Nephron (organoid): ENCODE measurements at regions not wholly inside any gene's neighbourhood (a gene's known extent, or its start where the extent isn't known, plus 50 kb on each side); places are given as distances from the start of the nearest gene placed in this dataset.
"Not testable (repeated sequence)": the region's sequence is repeated elsewhere in the genome, so short reads cannot be mapped to it uniquely, and the experiment has no call there.

ENCODE experiments used
- H3K27ac Mint-ChIP-seq, 3 experiments: 2 replicates each; pipeline ENCODE4 v1.8.0; 2020; ENCODE audit warnings: mixed read lengths in 3 of 3, mild to moderate bottlenecking in 2 of 3, moderate library complexity in 1 of 3
- H3K27me3 Mint-ChIP-seq: 2 replicates; pipeline ENCODE4 v1.8.0; 2021; ENCODE audit warnings: low read depth, mild to moderate bottlenecking, moderate library complexity, mixed read lengths
- H3K36me3 Mint-ChIP-seq: 2 replicates; pipeline ENCODE4 v1.8.0; 2020; ENCODE audit warnings: low read depth, mixed read lengths
- H3K4me1 Mint-ChIP-seq: 2 replicates; pipeline ENCODE4 v1.8.0; 2020; ENCODE audit warnings: mixed read lengths
- H3K4me3 Mint-ChIP-seq, 3 experiments: 2 replicates each; pipeline ENCODE4 v1.8.0; 2020; ENCODE audit warnings: mild to moderate bottlenecking in 3 of 3, mixed read lengths in 3 of 3, moderate library complexity in 2 of 3
- H3K9me3 Mint-ChIP-seq: 2 replicates; pipeline ENCODE4 v1.8.0; 2020; ENCODE audit warnings: mixed read lengths
- TF ChIP-seq, protein P1 (sequence below), 3 experiments: fragments of 200-600 bp; sonication (generic); IDR thresholded peaks; one replicate each; pipeline ENCODE4 v1.5.0; 2021; ENCODE audit warnings: antibody characterized with exemption in 3 of 3; ENCODE audit not compliant: unreplicated experiment in 3 of 3

DNA sequence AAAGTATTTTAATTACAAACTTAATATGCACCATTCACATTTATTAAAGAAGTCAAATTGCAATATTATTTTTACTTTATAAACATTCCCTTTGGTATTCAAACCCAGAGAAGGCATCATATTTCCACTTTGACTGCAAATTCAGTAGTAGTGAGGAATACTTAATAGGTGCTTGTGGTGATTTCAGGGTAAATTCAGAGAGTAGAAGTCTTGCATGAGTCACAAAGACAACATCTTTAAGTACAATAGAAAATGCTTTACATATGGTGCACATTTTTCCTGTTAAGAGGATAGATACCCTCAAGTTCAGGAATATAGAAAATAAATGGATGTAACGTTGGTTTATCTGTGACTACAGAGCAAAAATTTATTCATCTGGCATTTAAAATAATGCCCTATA lies 390.2 kb downstream of the TENT5A start:
- H3K36me3 Mint-ChIP-seq, result no peaks in the 10 kb centered on the region
- no peak overlapping the region for H3K27ac Mint-ChIP-seq
- no peaks in the 10 kb centered on the region for H3K4me1 Mint-ChIP-seq
- peaks cover 3% of the 10 kb centered on the region for H3K9me3 Mint-ChIP-seq
- H3K27me3 Mint-ChIP-seq, result no peaks in the 10 kb centered on the region
- TF ChIP-seq, protein P1, sequence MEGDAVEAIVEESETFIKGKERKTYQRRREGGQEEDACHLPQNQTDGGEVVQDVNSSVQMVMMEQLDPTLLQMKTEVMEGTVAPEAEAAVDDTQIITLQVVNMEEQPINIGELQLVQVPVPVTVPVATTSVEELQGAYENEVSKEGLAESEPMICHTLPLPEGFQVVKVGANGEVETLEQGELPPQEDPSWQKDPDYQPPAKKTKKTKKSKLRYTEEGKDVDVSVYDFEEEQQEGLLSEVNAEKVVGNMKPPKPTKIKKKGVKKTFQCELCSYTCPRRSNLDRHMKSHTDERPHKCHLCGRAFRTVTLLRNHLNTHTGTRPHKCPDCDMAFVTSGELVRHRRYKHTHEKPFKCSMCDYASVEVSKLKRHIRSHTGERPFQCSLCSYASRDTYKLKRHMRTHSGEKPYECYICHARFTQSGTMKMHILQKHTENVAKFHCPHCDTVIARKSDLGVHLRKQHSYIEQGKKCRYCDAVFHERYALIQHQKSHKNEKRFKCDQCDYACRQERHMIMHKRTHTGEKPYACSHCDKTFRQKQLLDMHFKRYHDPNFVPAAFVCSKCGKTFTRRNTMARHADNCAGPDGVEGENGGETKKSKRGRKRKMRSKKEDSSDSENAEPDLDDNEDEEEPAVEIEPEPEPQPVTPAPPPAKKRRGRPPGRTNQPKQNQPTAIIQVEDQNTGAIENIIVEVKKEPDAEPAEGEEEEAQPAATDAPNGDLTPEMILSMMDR (IDR thresholded peaks at IDR 0.05; ENCODE audit: unreplicated experiment in 3 of 3), result no peak
- no peak overlapping the region for H3K4me3 Mint-ChIP-seq

DNA sequence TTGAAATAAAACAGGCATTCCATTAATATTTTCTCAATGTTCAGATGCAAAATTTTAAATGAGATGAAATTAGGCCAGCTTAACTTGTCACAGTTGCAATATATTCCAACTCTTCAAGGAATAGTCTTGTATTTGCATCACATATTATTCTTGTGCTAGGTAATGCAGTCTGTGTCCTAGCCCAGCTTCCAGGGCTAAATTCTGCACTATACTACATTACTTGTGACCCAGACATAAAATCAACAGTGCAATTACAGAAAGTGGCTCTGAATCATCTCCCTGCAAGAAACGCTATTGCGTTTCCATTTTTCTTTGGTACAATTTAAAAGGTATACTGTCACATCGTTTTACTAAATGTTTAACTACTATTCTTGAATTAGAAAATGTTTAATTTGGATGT lies 399.2 kb downstream of the TENT5A start:
- no peak overlapping the region for H3K4me3 Mint-ChIP-seq
- no peak overlapping the region for H3K27ac Mint-ChIP-seq
- no peaks in the 10 kb centered on the region for H3K9me3 Mint-ChIP-seq
- no peaks in the 10 kb centered on the region for H3K4me1 Mint-ChIP-seq
- TF ChIP-seq, protein P1 (IDR thresholded peaks at IDR 0.05; ENCODE audit: unreplicated experiment in 3 of 3), result no peak
- H3K27me3 Mint-ChIP-seq, result no peaks in the 10 kb centered on the region
- no peaks in the 10 kb centered on the region for H3K36me3 Mint-ChIP-seq

DNA sequence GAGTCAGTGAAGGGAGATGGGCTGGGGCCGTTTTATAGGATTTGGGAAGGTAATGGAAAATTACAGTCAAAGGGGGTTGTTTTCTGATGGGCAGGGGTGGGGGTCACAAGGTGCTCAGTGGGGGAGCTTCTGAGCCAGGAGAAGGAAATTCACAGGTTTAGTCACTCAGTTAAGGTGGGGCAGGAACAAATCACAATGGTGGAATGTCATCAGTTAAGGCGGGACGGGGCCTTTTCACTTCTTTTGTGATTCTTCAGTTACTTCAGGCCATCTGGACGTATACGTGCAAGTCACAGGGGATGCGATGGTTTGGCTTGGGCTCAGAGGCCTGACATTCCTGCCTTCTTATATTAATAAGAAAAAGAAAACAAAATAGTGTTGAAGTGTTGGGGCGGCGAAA lies 408.5 kb downstream of the TENT5A start:
- not testable (repeated sequence) for H3K27ac Mint-ChIP-seq, H3K4me1 Mint-ChIP-seq, H3K9me3 Mint-ChIP-seq, H3K36me3 Mint-ChIP-seq, H3K4me3 Mint-ChIP-seq, H3K27me3 Mint-ChIP-seq

DNA sequence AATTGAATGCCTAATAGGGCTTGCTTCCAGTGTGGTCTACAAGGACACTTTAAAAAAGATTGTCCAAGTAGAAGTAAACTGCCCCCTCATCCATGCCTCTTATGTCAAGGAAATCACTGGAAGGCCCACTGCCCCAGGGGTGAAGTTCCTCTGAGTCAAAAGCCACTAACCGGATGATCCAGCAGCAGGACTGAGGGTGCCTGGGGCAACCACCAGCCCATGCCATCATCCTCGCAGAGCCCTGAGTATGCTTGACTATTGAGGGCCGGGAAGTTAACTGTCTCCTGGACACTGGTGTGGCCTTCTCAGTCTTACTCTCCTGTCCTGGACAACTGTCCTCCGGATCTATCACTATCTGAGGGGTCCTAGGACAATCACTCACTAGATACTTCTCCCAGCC lies 411.5 kb downstream of the TENT5A start:
- H3K4me3 Mint-ChIP-seq, result no peak overlapping the region
- H3K36me3 Mint-ChIP-seq, result no peaks in the 10 kb centered on the region
- no peak overlapping the region for H3K27ac Mint-ChIP-seq
- H3K9me3 Mint-ChIP-seq, result peaks cover 13% of the 10 kb centered on the region
- no peaks in the 10 kb centered on the region for H3K27me3 Mint-ChIP-seq
- H3K4me1 Mint-ChIP-seq, result no peaks in the 10 kb centered on the region
- TF ChIP-seq, protein P1 (IDR thresholded peaks at IDR 0.05; ENCODE audit: unreplicated experiment in 3 of 3), result no peak

DNA sequence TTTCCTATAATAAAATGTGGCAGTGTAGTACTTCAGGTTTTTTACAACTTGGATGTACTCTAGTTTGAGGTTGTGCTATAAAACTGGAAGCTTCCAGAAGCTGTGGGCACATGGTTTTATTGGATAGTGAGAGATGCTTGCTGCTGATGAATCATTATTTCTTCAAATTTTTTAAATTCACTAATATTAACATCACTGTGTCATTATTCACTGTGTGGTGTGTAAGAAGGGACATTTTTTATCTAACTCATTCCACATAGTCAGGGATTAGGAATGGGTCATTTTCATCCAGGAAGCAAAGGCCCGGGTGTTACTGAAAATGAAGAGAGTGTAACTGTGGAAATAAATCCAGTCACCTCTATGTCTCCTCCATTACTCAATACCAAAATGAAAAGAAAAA lies 421.0 kb downstream of the TENT5A start:
- no peaks in the 10 kb centered on the region for H3K27me3 Mint-ChIP-seq
- peaks cover 8% of the 10 kb centered on the region for H3K4me1 Mint-ChIP-seq
- H3K9me3 Mint-ChIP-seq, result peaks cover 5% of the 10 kb centered on the region
- TF ChIP-seq, protein P1 (IDR thresholded peaks at IDR 0.05; ENCODE audit: unreplicated experiment in 3 of 3), result no peak
- H3K4me3 Mint-ChIP-seq, result no peak overlapping the region
- no peak overlapping the region for H3K27ac Mint-ChIP-seq
- no peaks in the 10 kb centered on the region for H3K36me3 Mint-ChIP-seq

DNA sequence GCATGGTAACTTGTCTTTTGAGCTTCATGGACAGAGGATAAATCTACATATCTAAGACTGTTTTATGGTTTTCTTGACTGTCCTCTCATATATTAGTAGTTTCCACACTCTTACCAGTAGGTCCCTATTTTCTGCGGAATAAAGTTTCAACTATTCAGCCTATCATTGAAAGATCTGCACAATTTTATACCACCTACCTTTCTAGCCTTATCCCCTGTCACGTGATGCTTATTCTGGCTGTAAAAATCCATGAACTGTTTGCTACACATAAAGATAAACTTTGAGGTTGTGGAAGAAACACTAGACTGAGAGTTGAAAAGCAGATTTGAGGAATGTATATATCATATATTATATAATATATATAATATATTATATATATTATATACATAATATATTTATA lies 423.8 kb downstream of the TENT5A start:
- no peaks in the 10 kb centered on the region for H3K9me3 Mint-ChIP-seq
- H3K4me1 Mint-ChIP-seq, result peaks cover 8% of the 10 kb centered on the region
- no peak overlapping the region for H3K4me3 Mint-ChIP-seq
- H3K36me3 Mint-ChIP-seq, result no peaks in the 10 kb centered on the region
- H3K27me3 Mint-ChIP-seq, result no peaks in the 10 kb centered on the region
- H3K27ac Mint-ChIP-seq, result no peak overlapping the region
- TF ChIP-seq, protein P1 (IDR thresholded peaks at IDR 0.05; ENCODE audit: unreplicated experiment in 3 of 3), result no peak
